Smooth muscle cell (in vitro differentiated cells): ENCODE measurements at regions not wholly inside any gene's neighbourhood (a gene's known extent, or its start where the extent isn't known, plus 50 kb on each side); places are given as distances from the start of the nearest gene placed in this dataset.
"Not testable (repeated sequence)": the region's sequence is repeated elsewhere in the genome, so short reads cannot be mapped to it uniquely, and the experiment has no call there.

ENCODE experiments used
- DNase-seq: peaks from one replicate; lab custom pipeline; 2025; ENCODE audit not compliant: unreplicated experiment; lab: John Stamatoyannopoulos, UW
- H2AFZ ChIP-seq: fragments of 200-600 bp; sonication (generic); 2 replicates; pipeline ENCODE4 v1.6.0; 2016; ENCODE audit warnings: antibody characterized with exemption, low read depth, mild to moderate bottlenecking
- H3F3A ChIP-seq: fragments of 200-600 bp; sonication (generic); 2 replicates; pipeline ENCODE4 v1.6.0; 2017; ENCODE audit warnings: antibody characterized with exemption, low read depth
- H3K27ac ChIP-seq: fragments of 200-600 bp; sonication (generic); 2 replicates; pipeline ENCODE4 v1.5.1; 2016; ENCODE audit warnings: low read depth, mild to moderate bottlenecking
- H3K27me3 ChIP-seq: fragments of 200-600 bp; sonication (generic); 2 replicates; pipeline ENCODE4 v1.6.1; 2016; ENCODE audit warnings: low read depth, mild to moderate bottlenecking
- H3K36me3 ChIP-seq: fragments of 200-600 bp; sonication (generic); 2 replicates; pipeline ENCODE4 v1.5.1; 2016; ENCODE audit warnings: low read depth
- H3K4me1 ChIP-seq: fragments of 200-600 bp; sonication (generic); 2 replicates; pipeline ENCODE4 v1.5.1; 2016; ENCODE audit warnings: low read depth
- H3K4me2 ChIP-seq: fragments of 200-600 bp; sonication (generic); 2 replicates; pipeline ENCODE4 v1.6.0; 2016; ENCODE audit warnings: mild to moderate bottlenecking
- H3K4me3 ChIP-seq: fragments of 200-600 bp; sonication (generic); 2 replicates; pipeline ENCODE4 v1.5.1; 2016; ENCODE audit warnings: mild to moderate bottlenecking
- H3K79me2 ChIP-seq: fragments of 200-600 bp; sonication (generic); 2 replicates; pipeline ENCODE4 v1.6.0; 2016; ENCODE audit warnings: low read depth, mild to moderate bottlenecking
- H3K9ac ChIP-seq: fragments of 200-600 bp; sonication (generic); 2 replicates; pipeline ENCODE4 v1.6.0; 2016; ENCODE audit warnings: low read depth
- H3K9me3 ChIP-seq: fragments of 200-600 bp; sonication (generic); replicated peaks from 2 replicates; pipeline ENCODE4 v1.5.1; 2016; ENCODE audit warnings: low read depth
- H4K20me1 ChIP-seq: fragments of 200-600 bp; sonication (generic); 2 replicates; pipeline ENCODE4 v1.6.0; 2016; ENCODE audit warnings: low read depth
- CTCF ChIP-seq: fragments of 200-600 bp; sonication (generic); IDR thresholded peaks from 2 replicates; pipeline ENCODE4 v1.5.1; 2017; ENCODE audit warnings: borderline replicate concordance, mild to moderate bottlenecking, antibody characterized with exemption; ENCODE audit not compliant: insufficient read depth, poor library complexity, severe bottlenecking
- WGBS: methylation state at CpG from one replicate; pipeline ENCODE4 v1.1.7; 2016; ENCODE audit warnings: low lambda C conversion rate; 5-methylcytosine and 5-hydroxymethylcytosine counted together

DNA sequence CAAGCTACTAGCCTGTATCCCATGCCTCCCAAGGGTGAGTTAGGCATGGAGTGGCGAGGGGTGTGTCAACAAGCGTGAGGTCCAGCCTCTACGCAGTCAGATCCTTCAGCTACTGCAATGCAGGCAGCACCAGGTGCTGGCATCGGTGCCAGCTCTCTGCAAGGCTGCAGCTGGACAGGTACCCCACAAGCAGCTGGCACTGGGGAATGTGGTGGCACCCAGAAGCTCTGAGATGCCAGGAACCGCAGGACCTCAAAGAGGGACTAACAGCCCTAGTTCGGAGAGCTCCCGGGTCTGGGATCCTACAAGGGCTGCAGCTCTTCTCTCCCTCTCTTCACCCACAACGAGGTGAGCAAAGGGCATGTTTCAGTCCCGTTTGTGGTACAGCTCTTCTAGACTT, 974.5 kb downstream of the LTN1 start:
- H3K4me2 ChIP-seq = no peak overlapping the region
- no peaks in the 10 kb centered on the region for H4K20me1 ChIP-seq
- no peaks in the 10 kb centered on the region for H3K79me2 ChIP-seq
- H2AFZ ChIP-seq = no peak overlapping the region
- TF ChIP-seq CTCF = no peak
- no peak overlapping the region for H3K27ac ChIP-seq
- no peak overlapping the region for H3K4me3 ChIP-seq
- no peaks in the 10 kb centered on the region for H3K36me3 ChIP-seq
- H3K4me1 ChIP-seq = no peaks in the 10 kb centered on the region
- H3K9me3 ChIP-seq = no peaks in the 10 kb centered on the region
- H3K9ac ChIP-seq = no peak overlapping the region
- WGBS = 96% methylated on average over 9 of the region's 9 CpGs
- no peaks in the 10 kb centered on the region for H3F3A ChIP-seq
- no peaks in the 10 kb centered on the region for H3K27me3 ChIP-seq
- DNase-seq = no peak

DNA sequence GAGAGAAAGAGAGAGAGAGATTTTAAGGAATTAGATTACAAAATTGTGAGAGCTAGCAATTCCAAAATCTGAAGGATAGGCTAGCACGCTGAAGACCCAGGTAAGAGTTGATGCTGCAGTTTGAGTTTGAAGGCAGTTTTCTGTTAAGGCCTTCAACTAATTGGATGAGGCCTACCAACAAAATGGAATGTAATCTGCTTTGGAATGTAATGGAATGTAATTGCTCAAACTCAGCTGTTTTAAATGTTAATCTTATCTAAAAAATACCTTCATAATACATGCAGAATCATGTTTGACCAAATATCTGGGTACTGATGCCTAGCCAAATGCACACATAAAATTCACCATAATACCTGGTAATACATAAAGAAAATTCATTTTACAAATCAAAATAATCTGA, 976.1 kb downstream of the LTN1 start:
- H3K36me3 ChIP-seq = no peaks in the 10 kb centered on the region
- H2AFZ ChIP-seq = no peak overlapping the region
- no peak overlapping the region for H3K4me3 ChIP-seq
- no peak for TF ChIP-seq CTCF
- H3K4me1 ChIP-seq = no peaks in the 10 kb centered on the region
- no peaks in the 10 kb centered on the region for H3K79me2 ChIP-seq
- H3K27me3 ChIP-seq = no peaks in the 10 kb centered on the region
- no peaks in the 10 kb centered on the region for H3F3A ChIP-seq
- H3K9ac ChIP-seq = no peak overlapping the region
- no peak overlapping the region for H3K4me2 ChIP-seq
- H3K27ac ChIP-seq = no peak overlapping the region
- WGBS = 100% methylated on average over 1 of the region's 1 CpG
- H4K20me1 ChIP-seq = no peaks in the 10 kb centered on the region
- H3K9me3 ChIP-seq = no peaks in the 10 kb centered on the region
- DNase-seq = no peak

DNA sequence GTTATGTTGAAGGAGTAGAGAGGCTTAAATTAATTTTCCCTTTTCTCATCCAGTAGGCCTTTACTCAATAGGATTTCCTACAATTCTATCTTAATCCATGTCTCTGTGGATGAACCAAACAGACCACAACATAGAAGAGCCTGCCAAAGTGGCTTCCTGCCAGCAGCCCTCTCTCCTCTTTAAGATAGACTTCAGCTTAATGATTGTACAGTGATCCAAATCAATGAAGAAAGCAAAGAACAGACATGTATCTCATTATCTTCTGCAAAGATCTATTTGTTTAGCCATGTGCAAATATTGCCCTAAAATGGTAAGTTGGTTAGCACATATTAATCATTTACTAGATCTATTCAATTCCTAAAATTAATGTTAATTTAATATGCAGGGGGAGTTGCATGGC, 979.6 kb downstream of the LTN1 start:
- H3K9ac ChIP-seq, H3K4me2 ChIP-seq, H3K9me3 ChIP-seq, H3K27ac ChIP-seq, H4K20me1 ChIP-seq, H2AFZ ChIP-seq, H3K79me2 ChIP-seq, H3K4me1 ChIP-seq, H3F3A ChIP-seq, DNase-seq, H3K4me3 ChIP-seq, H3K36me3 ChIP-seq, H3K27me3 ChIP-seq: not testable (repeated sequence)

DNA sequence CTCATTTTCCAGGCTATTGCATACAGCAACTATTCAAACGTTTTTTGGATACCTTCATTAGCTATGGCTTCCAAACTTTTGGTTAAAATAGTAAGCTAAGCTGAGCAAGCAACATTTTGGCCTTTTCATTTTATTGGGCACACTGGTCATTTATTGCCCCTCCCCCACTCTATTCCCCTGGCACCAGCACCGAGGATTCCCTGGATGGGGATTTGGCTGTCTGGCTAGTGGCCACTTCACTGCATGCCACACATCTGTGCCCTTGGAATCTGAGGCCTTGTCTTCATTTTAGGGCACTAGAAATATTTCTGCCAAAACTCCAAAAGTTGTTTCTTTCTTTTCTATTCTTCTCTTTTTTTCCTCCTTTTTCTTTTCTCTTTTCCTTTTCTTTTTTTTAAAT, 980.7 kb downstream of the LTN1 start:
- DNase-seq, H3K9ac ChIP-seq, H4K20me1 ChIP-seq, H2AFZ ChIP-seq, H3K4me2 ChIP-seq, H3K27me3 ChIP-seq, H3K79me2 ChIP-seq, H3K36me3 ChIP-seq, H3K27ac ChIP-seq, H3K9me3 ChIP-seq, H3F3A ChIP-seq, H3K4me3 ChIP-seq, H3K4me1 ChIP-seq: not testable (repeated sequence)
- 66% methylated on average over 2 of the region's 2 CpGs for WGBS

- H3K9ac ChIP-seq, H3K79me2 ChIP-seq, H3K27ac ChIP-seq, H3F3A ChIP-seq, H3K4me3 ChIP-seq, H2AFZ ChIP-seq, H3K36me3 ChIP-seq, H3K4me2 ChIP-seq, H3K27me3 ChIP-seq, H3K4me1 ChIP-seq, H4K20me1 ChIP-seq, DNase-seq, H3K9me3 ChIP-seq: not testable (repeated sequence)
- 66% methylated on average over 3 of the region's 3 CpGs for WGBS
Observed at GRCh38 chr21:28008245-28008644, 984.4 kb downstream of the LTN1 start.

- H3K4me3 ChIP-seq, H4K20me1 ChIP-seq, H3F3A ChIP-seq, H2AFZ ChIP-seq, H3K4me1 ChIP-seq, H3K9ac ChIP-seq, H3K9me3 ChIP-seq, H3K27me3 ChIP-seq, DNase-seq, H3K79me2 ChIP-seq, H3K36me3 ChIP-seq, H3K4me2 ChIP-seq, H3K27ac ChIP-seq: not testable (repeated sequence)
- WGBS = 94% methylated on average over 2 of the region's 2 CpGs
Observed at GRCh38 chr21:28003627-28004026, 989.0 kb downstream of the LTN1 start.

GRCh38 chr21:27996906-27997305, 995.8 kb downstream of the LTN1 start:
- not testable (repeated sequence) for H3K79me2 ChIP-seq, H3K27ac ChIP-seq, H3K9ac ChIP-seq, H3K4me2 ChIP-seq, H3K36me3 ChIP-seq, H3K4me1 ChIP-seq, H3K9me3 ChIP-seq, H2AFZ ChIP-seq, H3F3A ChIP-seq, DNase-seq, H3K4me3 ChIP-seq, H3K27me3 ChIP-seq, H4K20me1 ChIP-seq
- 73% methylated on average over 4 of the region's 4 CpGs for WGBS
